HL-60 (cell line): ENCODE measurements at regions not wholly inside any gene's neighbourhood (a gene's known extent, or its start where the extent isn't known, plus 50 kb on each side); places are given as distances from the start of the nearest gene placed in this dataset.

Source experiments
- DNase-seq, 2 experiments: peaks; one replicate each; pipeline ENCODE4 v3.0.0-alpha.2; 2010 to 2020; ENCODE audit warnings: low read depth in 1 of 2, low spot score in 1 of 2
- H3K27ac ChIP-seq: fragments of 250-450 bp; sonication (Bioruptor Pico); replicated peaks from 2 replicates; pipeline ENCODE4 v1.5.1; 2020; ENCODE audit warnings: mild to moderate bottlenecking, moderate library complexity
- H3K27me3 ChIP-seq: fragments of 250-450 bp; sonication (Bioruptor Pico); 2 replicates; pipeline ENCODE4 v1.5.1; 2021; ENCODE audit warnings: mild to moderate bottlenecking, moderate library complexity; ENCODE audit not compliant: insufficient read depth, poor library complexity, severe bottlenecking
- H3K4me3 ChIP-seq: replicated peaks from 2 replicates; pipeline ENCODE4 v1.5.1; 2011; ENCODE audit warnings: mild to moderate bottlenecking, control low read depth, low read length; ENCODE audit not compliant: insufficient read depth
- GABPA ChIP-seq: IDR thresholded peaks from 2 replicates; pipeline ENCODE4 v1.6.1; 2012; ENCODE audit warnings: low read depth
- POLR2AphosphoS5 ChIP-seq: IDR thresholded peaks from 2 replicates; pipeline ENCODE4 v1.6.1; 2012; ENCODE audit warnings: low read depth
- SPI1 ChIP-seq: IDR thresholded peaks from 2 replicates; pipeline ENCODE4 v1.6.1; 2012; ENCODE audit warnings: low read depth, mild to moderate bottlenecking, borderline replicate concordance
- TF ChIP-seq, protein P1 (sequence below): IDR thresholded peaks from one replicate; pipeline ENCODE4 v1.5.1; 2011; ENCODE audit warnings: low read length, control low read depth, inconsistent platforms; ENCODE audit not compliant: insufficient read depth
- TF ChIP-seq, protein P2 (sequence below): IDR thresholded peaks from 2 replicates; pipeline ENCODE4 v1.6.1; 2012; ENCODE audit warnings: low read depth; ENCODE audit not compliant: insufficient replicate concordance

DNA sequence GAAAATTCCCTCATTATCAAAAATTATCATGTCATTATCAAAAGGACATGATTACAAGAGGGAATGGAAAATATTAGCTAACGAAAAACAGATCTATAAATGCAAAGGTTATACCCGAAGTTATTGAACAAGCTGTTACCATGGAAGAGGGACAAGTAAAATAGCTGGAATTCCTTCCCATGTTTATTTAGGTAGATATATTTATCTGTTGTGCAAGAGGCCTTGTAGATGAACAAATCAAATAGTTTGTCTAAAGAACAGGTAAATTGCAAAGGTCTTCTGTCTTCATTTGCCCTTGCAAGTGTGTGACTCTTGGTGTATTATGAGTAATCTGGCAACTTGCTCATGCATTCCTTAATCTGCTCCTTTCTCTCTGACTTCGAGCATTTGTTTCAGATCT lies 1170.9 kb downstream of the SORCS1 start:
- Histone ChIP-seq H3K27ac (no peak overlapping the region), H3K4me3 (no peak overlapping the region), H3K27me3 (no peaks in the 10 kb centered on the region)
- TF ChIP-seq, protein P1, sequence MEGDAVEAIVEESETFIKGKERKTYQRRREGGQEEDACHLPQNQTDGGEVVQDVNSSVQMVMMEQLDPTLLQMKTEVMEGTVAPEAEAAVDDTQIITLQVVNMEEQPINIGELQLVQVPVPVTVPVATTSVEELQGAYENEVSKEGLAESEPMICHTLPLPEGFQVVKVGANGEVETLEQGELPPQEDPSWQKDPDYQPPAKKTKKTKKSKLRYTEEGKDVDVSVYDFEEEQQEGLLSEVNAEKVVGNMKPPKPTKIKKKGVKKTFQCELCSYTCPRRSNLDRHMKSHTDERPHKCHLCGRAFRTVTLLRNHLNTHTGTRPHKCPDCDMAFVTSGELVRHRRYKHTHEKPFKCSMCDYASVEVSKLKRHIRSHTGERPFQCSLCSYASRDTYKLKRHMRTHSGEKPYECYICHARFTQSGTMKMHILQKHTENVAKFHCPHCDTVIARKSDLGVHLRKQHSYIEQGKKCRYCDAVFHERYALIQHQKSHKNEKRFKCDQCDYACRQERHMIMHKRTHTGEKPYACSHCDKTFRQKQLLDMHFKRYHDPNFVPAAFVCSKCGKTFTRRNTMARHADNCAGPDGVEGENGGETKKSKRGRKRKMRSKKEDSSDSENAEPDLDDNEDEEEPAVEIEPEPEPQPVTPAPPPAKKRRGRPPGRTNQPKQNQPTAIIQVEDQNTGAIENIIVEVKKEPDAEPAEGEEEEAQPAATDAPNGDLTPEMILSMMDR, result no peak
- TF ChIP-seq GABPA (no peak), POLR2AphosphoS5 (no peak), SPI1 (no peak)
- DNase-seq, result no peak

DNA sequence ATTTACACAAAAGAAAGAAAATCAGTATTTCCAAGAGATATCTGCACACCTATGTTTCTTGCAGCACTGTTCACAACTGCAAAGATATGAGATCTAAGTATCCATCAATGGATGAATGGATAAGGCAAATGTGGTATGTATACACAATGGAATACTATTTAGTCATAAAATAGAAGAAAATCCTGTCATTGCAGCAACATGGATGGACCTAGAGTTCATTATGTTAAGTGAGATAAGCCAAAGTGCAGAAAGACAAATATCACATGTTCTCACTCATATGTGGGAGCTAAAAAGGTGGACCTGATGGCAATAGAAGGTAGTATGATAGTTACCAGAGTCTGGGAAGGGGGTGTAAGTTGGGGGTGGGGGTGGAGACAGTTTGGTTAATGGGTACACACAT lies 1171.6 kb downstream of the SORCS1 start:
- Histone ChIP-seq H3K27ac (no peak overlapping the region), H3K4me3 (no peak overlapping the region), H3K27me3 (no peaks in the 10 kb centered on the region)
- no peak for TF ChIP-seq SPI1
- no peak for TF ChIP-seq GABPA
- no peak for TF ChIP-seq POLR2AphosphoS5
- TF ChIP-seq, protein P2, sequence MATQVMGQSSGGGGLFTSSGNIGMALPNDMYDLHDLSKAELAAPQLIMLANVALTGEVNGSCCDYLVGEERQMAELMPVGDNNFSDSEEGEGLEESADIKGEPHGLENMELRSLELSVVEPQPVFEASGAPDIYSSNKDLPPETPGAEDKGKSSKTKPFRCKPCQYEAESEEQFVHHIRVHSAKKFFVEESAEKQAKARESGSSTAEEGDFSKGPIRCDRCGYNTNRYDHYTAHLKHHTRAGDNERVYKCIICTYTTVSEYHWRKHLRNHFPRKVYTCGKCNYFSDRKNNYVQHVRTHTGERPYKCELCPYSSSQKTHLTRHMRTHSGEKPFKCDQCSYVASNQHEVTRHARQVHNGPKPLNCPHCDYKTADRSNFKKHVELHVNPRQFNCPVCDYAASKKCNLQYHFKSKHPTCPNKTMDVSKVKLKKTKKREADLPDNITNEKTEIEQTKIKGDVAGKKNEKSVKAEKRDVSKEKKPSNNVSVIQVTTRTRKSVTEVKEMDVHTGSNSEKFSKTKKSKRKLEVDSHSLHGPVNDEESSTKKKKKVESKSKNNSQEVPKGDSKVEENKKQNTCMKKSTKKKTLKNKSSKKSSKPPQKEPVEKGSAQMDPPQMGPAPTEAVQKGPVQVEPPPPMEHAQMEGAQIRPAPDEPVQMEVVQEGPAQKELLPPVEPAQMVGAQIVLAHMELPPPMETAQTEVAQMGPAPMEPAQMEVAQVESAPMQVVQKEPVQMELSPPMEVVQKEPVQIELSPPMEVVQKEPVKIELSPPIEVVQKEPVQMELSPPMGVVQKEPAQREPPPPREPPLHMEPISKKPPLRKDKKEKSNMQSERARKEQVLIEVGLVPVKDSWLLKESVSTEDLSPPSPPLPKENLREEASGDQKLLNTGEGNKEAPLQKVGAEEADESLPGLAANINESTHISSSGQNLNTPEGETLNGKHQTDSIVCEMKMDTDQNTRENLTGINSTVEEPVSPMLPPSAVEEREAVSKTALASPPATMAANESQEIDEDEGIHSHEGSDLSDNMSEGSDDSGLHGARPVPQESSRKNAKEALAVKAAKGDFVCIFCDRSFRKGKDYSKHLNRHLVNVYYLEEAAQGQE, result no peak
- TF ChIP-seq, protein P1, result no peak
- no peak for DNase-seq

DNA sequence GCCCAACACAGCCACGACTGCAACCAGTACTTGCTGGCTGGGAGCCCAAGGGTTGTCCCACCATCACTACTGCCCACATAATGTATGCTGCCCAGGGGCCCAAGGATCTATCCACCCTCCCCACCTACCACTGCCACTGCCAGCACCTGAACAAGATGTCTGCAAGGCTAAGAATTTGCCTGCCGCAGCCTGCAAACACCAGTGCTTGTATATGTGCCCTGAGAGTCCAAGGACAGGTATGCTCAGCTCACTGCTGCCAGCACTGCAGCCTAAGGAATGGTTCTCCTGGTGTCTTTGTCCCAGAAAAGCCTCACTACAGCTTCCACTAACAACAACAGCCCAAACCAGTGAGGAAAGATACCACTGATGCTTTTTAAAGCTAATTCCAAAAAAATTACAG lies 1174.0 kb downstream of the SORCS1 start:
- no peak for DNase-seq
- TF ChIP-seq, protein P2, result no peak
- TF ChIP-seq GABPA (no peak), SPI1 (no peak), POLR2AphosphoS5 (no peak)
- TF ChIP-seq, protein P1, result no peak
- Histone ChIP-seq H3K27me3 (no peaks in the 10 kb centered on the region), H3K4me3 (no peak overlapping the region), H3K27ac (no peak overlapping the region)

DNA sequence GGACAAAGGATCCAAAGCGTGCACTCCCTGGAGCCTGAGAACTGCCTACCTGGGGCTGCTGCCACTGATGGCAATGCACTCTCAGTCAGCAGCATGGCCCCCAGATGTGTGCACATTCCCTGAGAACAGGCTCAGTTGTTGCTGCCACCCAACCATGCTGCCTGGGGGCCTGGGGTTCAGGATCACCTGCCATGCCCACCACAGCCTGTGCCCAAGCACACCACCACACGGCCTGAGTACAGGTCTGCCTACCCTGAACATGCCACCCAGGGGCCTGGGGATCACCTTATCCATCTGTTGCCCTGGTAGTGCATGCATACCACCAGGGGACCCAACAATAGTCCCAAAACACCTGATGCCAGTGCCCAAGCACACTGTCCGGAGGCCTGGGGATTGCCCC lies 1174.5 kb downstream of the SORCS1 start:
- no peak for DNase-seq
- no peak overlapping the region for H3K27ac ChIP-seq
- no peak for TF ChIP-seq POLR2AphosphoS5
- TF ChIP-seq, protein P1, result no peak
- TF ChIP-seq SPI1, result no peak
- TF ChIP-seq GABPA, result no peak
- TF ChIP-seq, protein P2, result no peak
- H3K27me3 ChIP-seq, result no peaks in the 10 kb centered on the region
- no peak overlapping the region for H3K4me3 ChIP-seq
